Endothelial cell of hepatic sinusoid (primary cell): ENCODE measurements at regions not wholly inside any gene's neighbourhood (a gene's known extent, or its start where the extent isn't known, plus 50 kb on each side); places are given as distances from the start of the nearest gene placed in this dataset.

ENCODE experiments used
- in situ Hi-C: cut with HindIII; loops from 2 replicates; pipeline ENCODE4 v1.10.0; 2017; ENCODE audit warnings: low sequenced_read_pairs

DNA sequence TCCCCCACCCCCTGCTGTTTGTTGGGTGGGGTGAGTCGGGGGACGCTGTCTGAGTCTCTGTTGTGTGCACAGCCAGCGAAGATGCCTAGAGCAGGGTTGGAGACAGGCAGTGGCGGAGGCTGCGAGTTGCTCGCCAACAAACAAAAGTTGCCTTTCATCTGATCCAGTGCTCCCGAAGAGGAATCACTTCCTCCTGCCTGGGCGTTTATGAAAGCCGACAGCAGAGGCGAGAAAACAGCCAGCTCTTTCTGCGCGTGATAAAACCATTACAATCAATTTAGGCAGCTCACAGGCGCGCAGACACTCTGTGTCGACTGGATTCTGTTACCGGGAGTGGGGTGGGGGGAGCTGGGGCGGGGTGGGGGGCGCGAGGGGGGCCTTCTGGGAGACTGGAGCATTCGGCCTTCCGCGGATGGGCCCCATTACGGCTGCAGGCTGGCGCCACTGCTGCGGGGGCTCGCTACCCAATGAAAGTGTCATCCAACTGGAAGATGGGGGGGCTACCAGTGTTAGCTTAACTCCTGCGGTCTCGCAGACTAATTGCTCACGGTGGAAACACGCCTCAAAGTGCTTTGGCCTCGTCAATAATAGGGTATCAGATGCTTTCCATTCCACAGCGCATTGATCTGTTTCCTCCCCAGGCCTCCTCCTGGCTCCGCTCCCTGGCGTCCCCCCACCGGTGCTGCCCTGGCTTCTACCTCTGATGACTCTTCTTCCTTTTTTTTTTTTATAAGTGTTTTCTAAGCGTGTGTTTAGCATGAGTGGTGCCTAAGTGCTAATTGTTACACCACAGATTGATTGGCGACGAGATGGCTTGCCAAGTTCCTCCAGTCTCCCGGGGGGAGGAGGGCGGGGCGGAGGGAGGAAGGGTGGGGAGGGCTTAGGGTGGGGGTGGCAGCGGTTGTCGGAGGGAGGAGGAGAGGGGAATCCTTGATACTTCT lies 678.4 kb downstream of the MED13L start:
- in situ Hi-C loops = no loop called here

DNA sequence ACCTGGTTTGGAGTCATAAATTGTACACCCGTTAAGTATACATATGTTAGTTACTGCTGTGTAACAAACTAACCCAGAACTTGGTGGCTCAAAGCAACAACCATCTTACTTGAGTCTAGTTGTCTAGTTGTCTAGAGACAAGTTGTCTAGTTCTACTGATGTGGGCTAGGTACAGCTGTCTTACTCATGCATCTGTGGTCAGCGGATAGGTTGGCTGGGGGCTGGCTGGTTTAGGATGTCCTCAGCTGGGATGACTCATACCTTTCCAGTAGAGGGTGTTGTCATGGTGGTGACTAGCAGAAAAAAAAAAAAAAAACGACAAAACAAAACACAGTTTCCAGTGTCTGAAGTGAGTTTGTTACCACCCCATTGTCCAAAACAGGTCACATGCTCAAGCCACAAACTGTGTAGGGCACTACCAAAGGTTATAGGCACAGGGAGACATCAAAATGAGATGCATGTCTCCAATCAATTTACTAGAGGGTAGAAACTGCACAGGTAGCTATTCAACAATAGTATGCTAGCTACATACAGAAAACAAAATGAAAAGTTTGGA lies 680.3 kb downstream of the MED13L start:
- in situ Hi-C loops = no loop called here

DNA sequence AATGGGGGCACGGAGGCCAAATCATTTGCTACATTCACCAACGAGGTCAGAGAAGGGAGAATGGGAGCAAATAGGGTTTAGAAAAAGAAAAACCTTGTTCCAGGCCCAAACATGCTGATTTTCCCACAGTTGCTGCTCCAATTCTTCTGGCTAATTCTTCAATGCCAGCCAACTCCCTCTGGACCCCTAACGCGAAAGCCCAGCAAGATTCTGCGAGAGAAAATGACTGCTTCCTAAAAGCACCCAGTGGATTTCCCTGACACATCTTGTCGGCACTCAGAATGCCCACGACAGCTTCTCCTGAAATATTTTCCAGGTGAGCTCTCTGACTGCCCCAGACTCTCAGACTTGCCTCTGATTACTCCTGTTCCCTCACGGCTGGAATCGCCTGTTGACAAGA lies 689.4 kb downstream of the MED13L start:
- in situ Hi-C loops = no loop called here

DNA sequence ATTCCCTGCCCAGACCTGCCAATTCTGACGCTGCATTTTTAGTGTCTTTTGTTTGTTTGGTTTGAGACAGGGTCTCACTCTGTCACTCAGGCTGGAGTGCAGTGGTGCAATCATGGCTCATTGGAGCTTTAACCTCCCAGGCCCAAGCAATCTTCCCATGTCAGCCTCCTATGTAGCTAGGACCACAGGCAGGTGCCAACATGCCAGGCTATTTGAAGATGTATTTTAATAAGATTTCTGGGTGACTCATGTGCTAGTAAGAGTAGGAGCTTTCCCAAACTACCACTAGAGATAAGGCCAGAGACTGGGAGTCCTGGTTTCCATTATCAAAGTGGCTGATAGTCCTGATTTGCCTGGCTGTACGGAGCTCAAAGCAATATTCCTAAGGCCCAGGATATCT lies 693.3 kb downstream of the MED13L start:
- in situ Hi-C loops = no loop called here

DNA sequence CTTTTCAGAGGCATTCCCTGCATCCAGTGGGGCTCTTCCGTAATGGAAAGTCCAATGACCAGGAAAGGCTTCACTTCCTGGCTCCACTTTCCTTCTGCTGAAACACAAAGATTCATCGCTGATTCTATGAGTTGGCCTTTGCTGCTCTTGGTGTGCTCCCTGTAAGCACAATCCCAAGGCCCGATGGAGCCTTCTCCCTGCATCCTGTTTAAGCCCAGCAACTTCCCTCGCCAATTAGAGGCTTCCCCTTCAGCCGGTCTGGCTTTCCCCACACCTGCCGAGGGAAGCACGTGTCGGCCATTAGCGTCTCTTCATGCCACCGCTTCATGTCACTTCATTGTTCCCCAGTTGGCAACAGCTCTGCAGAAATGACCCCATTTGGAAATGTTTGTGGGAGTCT lies 693.9 kb downstream of the MED13L start:
- in situ Hi-C loops = no loop called here

DNA sequence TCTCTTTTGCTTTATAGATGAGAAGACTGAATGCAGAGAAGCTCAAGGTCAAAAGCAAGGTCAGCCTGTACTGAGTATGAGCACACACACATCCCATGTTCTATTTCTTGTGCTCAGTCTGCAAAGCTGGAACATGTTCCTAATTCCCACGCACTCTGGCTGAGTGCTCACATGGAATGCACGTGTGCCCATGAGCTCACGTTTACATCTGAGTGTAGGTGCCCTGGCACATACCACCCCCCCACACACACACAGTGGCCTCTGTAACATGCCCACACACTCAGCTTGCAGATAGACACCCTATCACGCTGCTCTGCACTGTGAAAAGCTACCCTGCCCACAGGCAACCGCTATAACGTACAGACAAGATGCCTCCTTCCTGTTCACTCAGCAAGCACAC lies 700.1 kb downstream of the MED13L start:
- in situ Hi-C loops = loop anchor here (5.0 kb wide), 2 partner anchors 35 to 65 kb away; no protein-coding TSS in a partner anchor

DNA sequence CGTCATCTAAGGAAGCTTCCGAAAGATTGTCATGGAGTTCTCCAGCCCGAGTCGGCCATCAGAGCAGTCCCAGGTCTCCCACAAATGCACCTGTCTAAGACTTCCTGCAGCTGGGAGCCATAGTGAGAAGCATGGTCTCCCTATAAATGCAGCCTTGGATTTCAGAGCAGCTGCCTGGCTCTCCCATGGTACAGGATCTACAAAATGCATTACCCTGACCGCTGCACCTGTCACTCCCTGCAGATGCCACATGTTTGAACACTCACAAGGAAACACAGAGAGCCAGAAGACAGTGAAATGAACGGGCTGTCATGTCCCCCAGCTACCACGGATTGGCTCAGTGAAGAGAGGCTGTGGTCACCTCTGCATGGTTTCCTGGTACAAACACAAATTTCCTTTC lies 702.7 kb downstream of the MED13L start:
- in situ Hi-C loops = loop anchor here (5.0 kb wide), 2 partner anchors 33 to 67 kb away; no protein-coding TSS in a partner anchor

DNA sequence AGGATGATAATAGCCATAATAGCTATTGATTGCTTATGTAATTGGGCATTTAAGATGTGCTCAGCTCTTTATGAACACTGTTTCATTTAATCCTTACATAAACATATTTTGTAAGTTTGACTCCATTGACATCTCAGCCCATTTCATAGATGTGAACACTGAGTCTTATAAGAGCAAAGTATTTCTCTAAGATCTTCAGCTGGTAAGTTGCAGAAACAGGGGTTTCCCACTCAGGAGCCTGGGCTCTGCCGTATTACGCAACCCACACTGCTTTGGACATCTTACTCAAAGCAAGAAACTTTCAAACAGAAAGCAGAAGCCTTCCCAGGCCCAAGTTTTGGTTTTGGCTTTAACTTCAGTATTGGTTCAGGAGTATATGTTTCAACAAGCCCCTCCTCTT lies 705.1 kb downstream of the MED13L start:
- in situ Hi-C loops = no loop called here

DNA sequence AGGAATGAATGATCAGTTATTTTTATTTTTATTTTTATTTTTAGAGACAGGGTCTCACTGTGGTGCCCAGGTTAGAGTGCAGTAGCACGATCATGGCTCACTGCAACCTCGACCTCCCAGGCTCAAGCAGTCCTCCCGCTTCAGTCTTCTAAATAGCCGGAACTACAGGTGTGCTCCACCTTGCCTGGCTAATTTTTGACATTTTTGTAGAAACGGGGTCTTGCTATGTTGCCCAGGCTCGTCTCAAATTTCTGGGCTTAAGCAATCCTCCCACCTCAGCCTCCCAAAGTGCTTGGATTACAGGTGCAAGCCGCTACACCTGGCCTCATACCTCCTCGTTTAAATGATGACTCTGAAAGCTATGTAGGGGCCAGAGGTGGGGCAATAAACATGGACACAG lies 706.0 kb downstream of the MED13L start:
- in situ Hi-C loops = no loop called here

DNA sequence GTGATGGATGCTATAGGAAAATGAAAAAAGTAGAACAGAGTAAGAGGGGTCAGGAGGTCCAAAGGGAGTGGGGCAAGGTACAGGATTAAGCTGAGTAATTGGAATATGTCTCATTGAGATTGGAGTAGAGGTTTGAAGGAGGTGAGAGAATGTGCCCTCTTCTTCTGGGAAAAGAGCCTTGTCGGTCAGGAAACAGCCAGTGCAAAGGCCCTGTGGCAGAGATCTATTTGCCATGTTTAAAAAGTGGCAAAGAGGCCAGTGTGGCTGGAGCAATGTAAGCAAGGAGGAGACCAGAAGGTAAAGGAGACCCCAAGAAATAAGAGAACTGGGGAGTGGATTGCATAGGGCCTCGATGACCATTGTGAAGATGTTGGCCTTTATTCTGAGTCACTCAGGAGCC lies 706.5 kb downstream of the MED13L start:
- in situ Hi-C loops = no loop called here

DNA sequence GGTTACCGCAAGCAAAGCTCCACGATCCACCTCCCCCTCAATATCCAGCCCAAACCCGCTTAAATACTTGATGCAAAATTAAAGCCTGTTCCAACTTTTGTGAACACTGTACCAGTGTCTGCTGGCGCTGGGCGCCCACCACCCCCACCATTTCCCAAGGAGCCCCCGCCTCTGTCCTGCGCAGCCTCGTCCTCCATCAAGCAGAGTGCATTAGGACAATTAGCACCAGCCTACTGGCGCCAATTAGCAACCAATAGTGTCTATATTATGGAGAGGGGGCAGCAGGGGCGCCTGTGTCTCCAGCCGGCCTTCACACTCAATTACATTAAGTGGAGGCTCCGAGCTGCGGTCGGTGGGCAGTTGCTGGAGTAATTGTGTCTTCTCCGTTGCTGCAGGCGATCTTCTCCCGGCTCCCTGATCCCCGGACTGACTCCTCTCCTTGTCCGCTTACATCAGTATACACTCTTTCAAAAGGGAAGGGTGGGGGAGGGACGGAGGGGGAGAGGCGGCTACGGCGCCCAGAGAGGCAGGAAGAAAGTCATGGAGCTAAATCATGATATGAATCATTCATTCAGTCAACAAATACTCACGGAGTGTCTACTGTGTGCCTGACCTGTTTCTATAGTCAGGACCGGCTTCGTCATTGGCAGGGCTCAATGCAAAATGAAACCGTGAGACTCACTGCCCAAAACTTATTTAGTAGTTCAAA lies 707.3 kb downstream of the MED13L start:
- in situ Hi-C loops = no loop called here

DNA sequence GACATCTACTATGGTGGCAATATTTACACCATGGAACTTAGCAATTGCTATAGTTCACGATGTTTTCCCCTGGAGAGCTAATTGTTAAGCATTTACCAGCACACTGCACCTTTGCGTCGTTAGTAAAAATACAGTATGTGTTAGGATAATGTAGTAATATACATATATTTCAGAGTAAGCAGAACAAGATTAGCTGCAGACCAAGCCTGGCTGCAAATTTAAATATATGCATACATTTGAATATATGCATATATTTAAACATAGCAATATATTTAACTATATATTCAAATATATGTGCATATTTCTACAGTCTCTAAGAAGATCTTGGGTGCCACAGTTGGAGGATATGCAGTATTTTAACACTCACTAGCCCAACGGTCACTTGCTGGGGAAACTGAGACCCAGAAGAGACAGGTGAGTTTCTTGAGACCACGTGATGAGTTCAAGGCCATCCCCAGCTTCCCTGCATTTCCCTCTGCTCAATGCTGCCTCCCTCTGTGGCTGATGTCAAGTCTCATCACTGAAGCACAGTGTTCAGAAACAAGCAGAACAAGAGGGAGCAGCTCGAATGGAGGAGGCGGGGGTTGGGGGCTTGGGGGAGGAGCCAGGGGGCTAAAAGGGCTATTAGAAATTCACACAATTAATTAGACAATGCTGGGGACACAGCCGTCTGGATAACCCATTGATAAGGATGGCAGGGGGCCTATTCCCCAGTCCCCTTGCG lies 708.0 kb downstream of the MED13L start:
- in situ Hi-C loops = no loop called here

DNA sequence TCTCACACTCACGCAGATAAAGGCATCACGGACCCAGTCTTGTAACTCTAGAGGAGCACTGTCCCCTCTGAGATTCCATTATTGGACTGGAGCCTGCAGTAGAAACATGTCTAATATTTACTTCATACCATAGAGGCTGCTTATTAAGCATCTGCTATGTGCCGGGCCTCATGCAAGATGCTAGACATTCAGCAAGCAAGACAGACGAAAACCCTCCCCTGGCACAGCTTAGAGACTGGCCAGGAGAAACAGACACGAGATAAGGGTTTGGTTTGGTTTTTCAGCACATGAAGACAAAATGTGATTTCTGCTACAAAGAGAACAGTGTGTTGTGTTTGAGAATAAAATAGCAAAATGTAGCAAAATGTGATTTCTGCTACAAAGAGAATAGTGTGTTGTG lies 719.2 kb downstream of the MED13L start:
- in situ Hi-C loops = no loop called here

DNA sequence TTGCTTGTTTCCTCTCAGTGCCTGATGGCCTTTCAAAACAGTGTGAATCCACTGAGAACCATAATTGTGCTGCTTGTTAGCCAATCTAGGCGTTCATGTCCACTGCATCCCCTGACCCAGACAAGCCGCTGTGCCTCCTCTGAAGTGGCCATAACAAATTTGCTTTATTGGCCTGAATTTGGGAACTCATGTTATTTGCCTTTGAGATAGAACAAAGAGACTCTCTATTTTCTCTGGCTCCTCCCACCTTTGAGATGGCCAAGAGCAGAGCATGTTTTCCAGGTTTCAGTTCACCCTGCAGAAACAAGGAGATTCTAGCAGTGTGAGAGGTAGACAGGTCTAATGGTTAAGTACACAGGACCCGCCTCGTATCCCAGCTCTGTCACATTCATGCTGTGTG lies 723.9 kb downstream of the MED13L start:
- in situ Hi-C loops = no loop called here

DNA sequence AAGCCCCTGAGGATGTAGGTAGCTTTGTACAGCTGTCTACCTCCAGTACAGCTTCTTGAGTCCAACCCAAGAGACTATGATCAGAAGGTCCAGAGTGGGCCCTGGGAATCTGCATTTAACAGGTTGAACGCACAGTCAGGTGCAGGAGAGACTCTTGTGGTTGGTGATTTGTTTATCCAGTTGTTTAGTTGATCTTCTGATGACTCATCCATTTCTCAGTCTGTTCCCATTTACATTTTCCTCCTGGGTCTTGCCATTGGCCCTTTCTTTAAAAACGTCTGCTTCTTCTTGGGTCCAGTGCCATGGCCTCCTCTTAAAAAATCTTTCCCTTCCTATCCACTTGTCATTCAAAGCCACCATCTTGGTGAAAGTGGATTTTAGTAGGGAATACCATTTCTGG lies 734.2 kb downstream of the MED13L start:
- in situ Hi-C loops = loop anchor here (5.0 kb wide), 1 partner anchor 34 kb away; no protein-coding TSS in a partner anchor

DNA sequence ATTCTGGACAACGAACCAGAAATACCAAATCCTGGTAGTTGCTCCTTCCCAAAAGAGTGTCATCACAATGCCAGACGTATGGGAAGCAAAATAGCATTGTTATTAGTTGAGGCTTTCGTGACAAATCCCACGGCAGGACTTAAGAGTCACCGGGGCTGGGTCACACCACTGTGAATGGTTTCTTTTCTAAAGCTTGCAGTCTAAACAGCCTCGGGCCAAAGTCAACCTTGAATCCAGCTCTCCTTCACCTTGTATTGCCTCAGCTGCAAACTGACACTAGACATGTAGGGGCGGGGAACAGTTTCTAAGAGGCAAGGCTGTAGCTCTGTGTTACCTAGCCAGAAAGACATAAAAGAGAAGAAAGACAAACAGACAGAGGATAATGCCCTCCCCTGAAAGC lies 734.8 kb downstream of the MED13L start:
- in situ Hi-C loops = loop anchor here (5.0 kb wide), 1 partner anchor 35 kb away; no protein-coding TSS in a partner anchor

DNA sequence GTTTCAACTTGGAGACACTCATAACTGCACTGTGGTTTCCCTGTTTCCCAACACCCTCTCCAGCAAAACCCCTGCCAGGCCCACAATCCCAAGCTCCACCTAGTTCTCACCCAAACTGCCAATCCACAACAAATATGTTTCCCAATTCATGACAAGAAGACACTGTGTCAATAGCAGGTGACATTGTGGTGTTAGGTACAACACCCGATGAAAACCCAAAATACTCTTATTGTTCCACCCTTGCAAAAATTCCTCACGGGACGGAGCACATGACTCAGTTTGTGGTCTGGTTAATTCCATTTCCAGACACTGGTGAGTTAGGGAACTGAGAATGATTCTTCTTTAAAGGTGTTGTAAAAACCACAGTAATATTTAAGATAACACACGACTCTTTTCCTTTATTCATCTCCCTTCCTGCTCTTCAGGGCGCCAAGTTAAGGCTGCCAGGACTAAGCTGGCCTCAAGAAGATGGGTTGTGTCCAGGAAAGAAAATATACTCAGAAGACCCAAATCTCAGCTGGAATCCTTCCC lies 735.5 kb downstream of the MED13L start:
- in situ Hi-C loops = loop anchor here (5.0 kb wide), 1 partner anchor 35 kb away; no protein-coding TSS in a partner anchor

DNA sequence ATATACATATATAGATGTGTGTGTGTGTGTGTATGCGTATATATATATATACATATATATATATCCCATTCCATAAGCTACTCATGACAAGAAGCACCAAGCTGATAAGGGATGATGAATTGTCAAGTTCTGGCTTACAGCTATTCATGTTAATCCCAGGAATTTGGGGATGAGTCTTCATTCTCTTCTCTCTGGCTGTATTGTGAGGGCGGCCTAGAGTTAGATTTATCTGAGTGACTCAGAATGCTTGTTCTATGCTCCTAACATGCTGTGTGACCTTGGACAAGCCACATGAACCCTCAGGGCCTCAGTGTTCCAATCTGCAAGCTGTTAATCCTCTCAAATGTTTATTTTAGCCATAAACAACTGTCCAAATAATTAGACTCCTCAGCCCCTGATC lies 749.0 kb downstream of the MED13L start:
- in situ Hi-C loops = no loop called here

DNA sequence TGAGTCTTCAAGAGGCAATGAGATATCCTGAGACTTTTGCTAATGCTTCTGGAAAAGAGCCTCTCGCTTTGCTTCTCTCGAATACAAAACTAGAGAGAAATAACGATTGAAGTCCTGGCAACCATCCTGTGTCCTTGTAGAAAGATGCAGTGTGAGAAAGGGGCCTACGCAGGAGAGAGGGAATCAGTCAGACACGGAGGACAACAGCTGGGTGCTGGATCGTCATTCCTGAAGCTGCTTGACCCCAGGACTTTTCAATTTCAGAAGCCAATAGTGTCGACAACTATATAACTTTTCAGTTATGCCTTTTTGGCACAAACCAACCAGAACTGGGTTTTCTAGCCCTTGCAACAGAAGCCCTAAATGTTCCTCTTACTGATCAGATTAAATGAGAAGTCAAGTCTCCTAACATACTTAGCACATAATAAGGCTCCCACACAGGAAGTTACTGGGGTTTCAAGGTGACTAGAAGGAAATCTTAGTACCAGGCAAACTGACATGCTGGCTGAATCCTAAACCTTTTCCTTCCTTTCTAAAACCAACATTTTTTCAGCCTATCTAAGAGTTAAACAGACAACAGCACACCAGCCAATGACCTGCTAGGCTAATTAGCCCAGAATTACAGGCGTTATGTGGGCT lies 755.6 kb downstream of the MED13L start:
- in situ Hi-C loops = no loop called here

DNA sequence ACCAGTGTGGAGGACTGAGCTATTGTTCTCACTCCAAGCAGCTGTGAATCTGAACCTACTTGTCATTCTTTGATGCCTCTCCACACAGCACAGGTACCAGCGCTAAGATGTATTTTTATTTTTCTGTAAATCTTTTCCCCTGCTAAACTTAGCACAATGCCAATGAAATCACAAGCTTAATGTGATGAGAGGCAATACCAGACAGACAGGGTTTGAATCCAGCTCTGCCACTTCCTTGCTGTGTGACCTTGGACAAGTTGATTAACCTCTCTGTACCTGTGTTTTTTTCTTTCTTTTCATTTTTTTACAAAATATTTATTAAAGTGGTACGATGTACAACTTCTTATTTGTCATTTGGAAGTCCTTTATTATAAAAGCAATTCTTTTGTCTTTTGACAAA lies 757.6 kb downstream of the MED13L start:
- in situ Hi-C loops = no loop called here
